Testis (tissue), 2 donors: ENCODE measurements at regions not wholly inside any gene's neighbourhood (a gene's known extent, or its start where the extent isn't known, plus 50 kb on each side); places are given as distances from the start of the nearest gene placed in this dataset.

Experiments
- CTCF ChIP-seq, 3 experiments: fragments of 450-650 bp in 2 of 3; fragments of 200-600 bp in 1 of 3; sonication (generic) in 1 of 3; IDR thresholded peaks; one replicate each; pipeline ENCODE4 v1.5.1; 2016 to 2019; ENCODE audit warnings: antibody characterized with exemption in 3 of 3, mild to moderate bottlenecking in 2 of 3, moderate library complexity in 1 of 3
- POLR2A ChIP-seq: fragments of 450-650 bp; IDR thresholded peaks from one replicate; pipeline ENCODE4 v1.6.1; 2017; ENCODE audit warnings: antibody characterized with exemption, mild to moderate bottlenecking, moderate library complexity

- TF ChIP-seq POLR2A (no peak), CTCF (IDR thresholded peaks at IDR 0.05) (no peak)
Observed at GRCh38 chr5:82661933-82662332, 383.8 kb upstream of the RPS23 start.
